ENCODE measurements at regions not wholly inside any gene's neighbourhood (a gene's known extent, or its start where the extent isn't known, plus 50 kb on each side); places are given as distances from the start of the nearest gene placed in this dataset.

GRCh38 chr13:63629591-63629990 is 2213.9 kb upstream of the PCDH20 start:
- DNase-seq = no peak

- no peak for DNase-seq
These were observed 2212.7 kb upstream of the PCDH20 start for GRCh38 chr13:63628310-63628709.

GRCh38 chr13:63625869-63626268 is 2210.2 kb upstream of the PCDH20 start:
- DNase-seq = no peak

GRCh38 chr13:63614874-63615612 is 2199.4 kb upstream of the PCDH20 start:
- no peak for DNase-seq

- no peak for DNase-seq
These were observed 2191.5 kb upstream of the PCDH20 start for GRCh38 chr13:63607153-63607552.

- DNase-seq = no peak
These were observed 2190.3 kb upstream of the PCDH20 start for GRCh38 chr13:63605962-63606361.

GRCh38 chr13:63605403-63605802 is 2189.8 kb upstream of the PCDH20 start:
- no peak for DNase-seq

GRCh38 chr13:63595811-63596210 is 2180.2 kb upstream of the PCDH20 start:
- no peak for DNase-seq

GRCh38 chr13:63586467-63586866 is 2170.8 kb upstream of the PCDH20 start:
- DNase-seq = no peak

- DNase-seq = no peak
These were observed 2163.1 kb upstream of the PCDH20 start for GRCh38 chr13:63578796-63579195.

- DNase-seq = no peak
These were observed 2151.4 kb upstream of the PCDH20 start for GRCh38 chr13:63567031-63567430.

GRCh38 chr13:63554157-63554556 is 2138.5 kb upstream of the PCDH20 start:
- no peak for DNase-seq

- no peak for DNase-seq
These were observed 2136.1 kb upstream of the PCDH20 start for GRCh38 chr13:63551731-63552130.

- no peak for DNase-seq
These were observed 2130.9 kb upstream of the PCDH20 start for GRCh38 chr13:63546524-63546923.

- no peak for DNase-seq
These were observed 2127.1 kb upstream of the PCDH20 start for GRCh38 chr13:63542770-63543169.

GRCh38 chr13:63541336-63541735 is 2125.7 kb upstream of the PCDH20 start:
- DNase-seq = no peak

GRCh38 chr13:63540061-63540460 is 2124.4 kb upstream of the PCDH20 start:
- no peak for DNase-seq

GRCh38 chr13:63517371-63517770 is 2101.7 kb upstream of the PCDH20 start:
- DNase-seq = peak; percentile 84

- no peak for DNase-seq
These were observed 2100.5 kb upstream of the PCDH20 start for GRCh38 chr13:63516124-63516523.

- no peak for DNase-seq
These were observed 2099.2 kb upstream of the PCDH20 start for GRCh38 chr13:63514886-63515285.

GRCh38 chr13:63512095-63512494 is 2096.4 kb upstream of the PCDH20 start:
- no peak for DNase-seq

GRCh38 chr13:63501702-63502101 is 2086.1 kb upstream of the PCDH20 start:
- no peak for DNase-seq

GRCh38 chr13:63497601-63498000 is 2082.0 kb upstream of the PCDH20 start:
- no peak for DNase-seq

- DNase-seq = no peak
These were observed 2077.0 kb upstream of the PCDH20 start for GRCh38 chr13:63492604-63493003.

- no peak for DNase-seq
These were observed 2074.5 kb upstream of the PCDH20 start for GRCh38 chr13:63490149-63490548.

Data from tongue (tissue), 1 donor.